LHCN-M2 (cell line): ENCODE measurements at regions not wholly inside any gene's neighbourhood (a gene's known extent, or its start where the extent isn't known, plus 50 kb on each side); places are given as distances from the start of the nearest gene placed in this dataset.
"Not testable (repeated sequence)": the region's sequence is repeated elsewhere in the genome, so short reads cannot be mapped to it uniquely, and the experiment has no call there.

Source experiments
- DNase-seq: peaks from one replicate; pipeline ENCODE4 v3.0.0-alpha.2; 2012; ENCODE audit warnings: low read depth

- no peak for DNase-seq
These were observed 99.3 kb upstream of the IGF1R start for GRCh38 chr15:98549003-98549402.

DNA sequence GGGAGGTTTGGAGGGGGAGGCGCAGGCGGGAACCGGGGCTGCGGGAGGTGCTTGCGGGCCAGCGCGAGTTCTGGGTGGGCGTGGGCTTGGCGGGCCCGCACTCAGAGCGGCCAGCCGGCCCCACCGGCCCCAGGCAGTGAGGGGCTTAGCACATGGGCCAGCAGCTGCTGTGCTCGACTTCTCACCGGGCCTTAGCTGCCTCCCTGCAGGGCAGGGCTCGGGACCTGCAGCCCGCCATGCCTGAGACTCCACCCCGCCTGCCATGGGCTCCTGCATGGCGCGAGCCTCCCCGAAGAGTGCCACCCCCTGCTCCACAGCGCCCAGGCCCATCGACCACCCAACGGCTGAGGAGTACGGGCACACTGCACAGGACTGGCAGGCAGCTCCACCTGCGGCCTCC lies 98.6 kb upstream of the IGF1R start:
- DNase-seq = no peak

DNA sequence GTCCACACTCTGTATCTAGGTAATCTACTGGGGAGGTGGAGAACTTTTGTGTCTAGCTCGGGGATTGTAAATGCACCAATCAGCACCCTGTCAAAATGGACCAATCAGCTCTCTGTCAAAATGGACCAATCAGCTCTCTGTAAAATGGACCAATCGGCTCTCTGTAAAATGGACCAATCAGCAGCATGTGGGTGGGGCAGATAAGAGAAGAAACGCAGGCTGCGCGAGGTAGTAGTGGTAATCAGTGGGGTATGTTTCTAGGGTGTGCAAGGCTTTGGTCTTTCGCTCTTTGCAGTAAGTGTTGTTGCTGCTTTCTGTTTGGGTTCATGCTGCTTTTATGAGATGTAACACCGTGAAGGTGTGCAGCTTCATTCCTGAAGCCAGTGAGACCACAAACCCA lies 98.0 kb upstream of the IGF1R start:
- not testable (repeated sequence) for DNase-seq

DNA sequence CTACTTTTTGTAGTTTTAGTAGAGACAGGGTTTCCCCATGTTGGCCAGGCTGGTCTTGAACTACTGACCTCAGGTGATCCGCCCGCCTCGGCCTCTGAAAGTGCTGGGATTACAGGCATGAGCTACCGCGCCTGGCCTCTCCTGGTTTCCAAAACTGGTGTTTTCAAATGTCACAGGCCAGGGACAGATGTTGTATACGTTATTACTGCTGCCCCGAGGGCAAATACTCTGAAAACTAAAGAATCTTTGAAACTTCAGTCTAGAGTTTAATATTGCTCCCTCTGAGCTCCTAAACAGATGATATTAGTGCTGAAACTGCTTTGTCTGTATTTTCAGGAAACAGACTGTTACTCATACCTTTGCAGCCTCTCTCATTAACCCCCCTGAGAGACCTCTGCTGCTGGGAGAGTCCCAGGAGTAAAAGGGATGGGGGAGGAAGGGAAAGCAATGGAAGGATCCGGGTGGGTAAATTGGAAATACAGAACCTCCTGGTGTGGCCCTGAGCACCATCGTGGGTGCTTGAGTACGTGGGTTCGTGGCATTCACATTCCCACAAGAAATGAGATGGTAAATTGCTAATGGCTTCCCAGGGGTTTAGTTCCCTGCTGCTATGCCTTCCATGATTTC lies 96.3 kb upstream of the IGF1R start:
- DNase-seq = no peak

DNA sequence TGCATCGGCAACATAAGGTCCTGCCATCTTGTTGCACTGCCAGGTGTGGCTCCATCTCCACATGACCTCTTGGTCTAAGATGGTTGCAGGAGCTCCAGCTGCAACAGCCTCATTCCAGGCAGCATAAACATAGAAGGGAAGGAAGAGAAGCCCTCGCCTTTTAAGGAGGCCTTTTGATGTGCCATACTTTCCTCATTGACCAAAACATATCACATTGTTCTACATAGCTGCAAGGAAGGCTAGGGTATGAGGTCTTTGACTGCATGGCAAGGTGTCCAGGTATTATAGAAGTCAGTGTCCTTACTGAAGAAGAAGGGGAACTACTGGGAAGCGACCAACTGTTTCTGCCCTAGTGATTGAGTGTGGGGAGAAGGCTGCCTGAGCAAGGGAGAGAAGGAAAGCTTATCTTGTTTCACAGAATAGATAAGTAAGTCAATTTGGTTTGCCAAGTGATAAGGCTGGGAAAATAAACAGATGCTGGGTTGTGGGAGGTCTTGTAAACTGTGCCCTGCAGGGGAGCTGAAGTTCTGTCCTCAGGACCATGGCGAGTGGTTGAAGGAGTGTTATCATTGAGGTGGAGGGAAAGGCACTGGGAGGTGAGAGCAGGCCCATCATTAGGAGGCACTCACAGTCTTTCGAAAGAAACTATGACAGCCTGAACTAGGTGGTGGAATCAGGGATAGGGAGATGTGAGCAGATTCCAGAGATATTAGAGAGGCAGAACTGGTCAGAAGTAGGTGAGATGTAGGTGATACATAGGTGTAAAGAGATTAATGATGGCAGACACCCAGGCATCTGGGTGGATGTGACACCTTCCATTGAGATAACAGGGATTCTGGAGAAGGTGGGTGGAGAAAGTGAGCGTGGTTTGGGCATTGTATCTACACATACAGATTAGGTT lies 93.8 kb upstream of the IGF1R start:
- no peak for DNase-seq

DNA sequence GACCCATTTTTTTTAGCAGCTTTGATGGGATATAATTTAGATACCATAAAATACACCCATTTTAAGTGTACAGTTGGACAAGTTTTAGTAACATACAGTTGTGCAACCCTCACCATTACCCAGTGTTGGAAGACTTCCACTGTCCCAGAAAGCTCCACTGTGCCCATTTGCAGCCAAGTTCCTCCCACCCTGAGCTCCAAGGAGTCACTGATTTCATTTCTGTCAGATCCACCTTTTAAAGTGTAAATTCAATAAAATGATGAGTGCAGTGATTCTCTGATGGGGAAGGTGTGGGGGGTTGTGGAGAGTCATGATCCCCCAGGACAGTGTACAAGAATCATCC lies 93.2 kb upstream of the IGF1R start:
- DNase-seq = no peak

GRCh38 chr15:98556321-98556720 lies 92.0 kb upstream of the IGF1R start:
- DNase-seq = no peak

GRCh38 chr15:98560338-98560737 lies 88.0 kb upstream of the IGF1R start:
- peak; percentile 42 for DNase-seq

DNA sequence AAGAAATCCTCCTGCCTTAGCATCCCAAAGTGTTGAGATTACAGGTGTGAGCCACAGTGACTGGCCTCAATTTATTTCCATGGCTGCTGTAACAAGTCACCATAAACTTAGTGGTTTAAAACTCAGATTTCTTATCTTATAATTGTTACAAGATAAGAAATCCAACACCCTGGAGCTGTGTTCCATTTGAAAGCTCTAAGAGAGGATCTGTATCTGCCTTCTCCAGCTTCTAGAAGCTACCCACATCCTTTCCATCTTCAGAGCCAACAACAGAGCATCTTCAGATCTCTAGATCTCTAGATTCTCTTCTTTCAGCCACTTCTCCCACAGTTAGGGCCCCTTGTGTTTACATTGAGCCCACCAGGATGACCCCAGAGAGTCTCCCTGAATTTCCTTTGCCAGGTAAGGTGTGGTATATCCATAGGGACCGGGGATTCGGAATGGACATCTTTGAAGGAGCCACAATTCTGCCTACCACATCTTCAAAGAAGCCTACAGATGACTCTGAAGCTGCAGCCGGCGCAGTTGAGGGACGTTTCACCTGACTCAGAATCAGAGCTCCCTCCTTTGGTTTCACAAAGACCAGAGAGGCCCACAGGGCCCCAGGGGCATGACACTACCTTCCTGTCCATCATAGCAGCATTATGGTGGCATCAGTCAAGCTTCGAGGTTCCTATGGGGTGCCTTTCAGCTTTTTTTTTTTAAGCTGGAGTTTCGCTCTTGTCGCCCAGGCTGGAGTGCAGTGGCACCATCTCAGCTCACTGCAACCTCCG lies 87.0 kb upstream of the IGF1R start:
- DNase-seq = no peak

- no peak for DNase-seq
These were observed 85.9 kb upstream of the IGF1R start for GRCh38 chr15:98562331-98562937.

- no peak for DNase-seq
These were observed 82.8 kb upstream of the IGF1R start for GRCh38 chr15:98565566-98565965.

- peak; percentile 88 for DNase-seq
These were observed 80.4 kb upstream of the IGF1R start for GRCh38 chr15:98567951-98568350.

DNA sequence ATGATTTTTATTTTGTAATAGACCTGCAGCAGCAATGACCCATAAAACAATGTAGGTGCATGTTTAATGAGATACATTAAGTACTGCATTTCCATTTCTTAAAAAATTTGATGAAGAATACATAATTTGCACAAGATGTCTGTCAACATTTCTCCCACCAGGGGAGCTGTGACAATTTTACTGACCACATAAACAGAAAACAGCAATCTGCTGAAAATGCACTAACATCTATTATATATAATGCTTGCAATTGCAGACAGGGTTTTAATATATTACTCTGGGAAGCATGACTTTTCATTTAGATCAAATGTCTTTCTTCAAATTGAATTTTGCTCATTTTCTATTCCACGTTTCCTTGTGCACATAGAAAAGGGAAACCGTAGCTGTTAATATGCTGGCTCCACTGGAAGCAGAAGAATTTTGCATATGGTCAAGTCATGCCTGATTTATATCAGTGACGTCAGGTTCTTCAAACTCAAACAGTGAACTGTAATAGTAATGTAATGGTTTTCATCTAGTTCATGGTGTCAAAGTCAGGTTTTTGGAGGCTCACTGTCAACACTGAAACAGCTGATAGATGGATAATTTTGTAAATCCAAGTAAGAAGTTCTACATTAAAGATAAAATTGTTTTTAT lies 79.8 kb upstream of the IGF1R start:
- peak; percentile 44 for DNase-seq

GRCh38 chr15:98570119-98570518 lies 78.2 kb upstream of the IGF1R start:
- no peak for DNase-seq

DNA sequence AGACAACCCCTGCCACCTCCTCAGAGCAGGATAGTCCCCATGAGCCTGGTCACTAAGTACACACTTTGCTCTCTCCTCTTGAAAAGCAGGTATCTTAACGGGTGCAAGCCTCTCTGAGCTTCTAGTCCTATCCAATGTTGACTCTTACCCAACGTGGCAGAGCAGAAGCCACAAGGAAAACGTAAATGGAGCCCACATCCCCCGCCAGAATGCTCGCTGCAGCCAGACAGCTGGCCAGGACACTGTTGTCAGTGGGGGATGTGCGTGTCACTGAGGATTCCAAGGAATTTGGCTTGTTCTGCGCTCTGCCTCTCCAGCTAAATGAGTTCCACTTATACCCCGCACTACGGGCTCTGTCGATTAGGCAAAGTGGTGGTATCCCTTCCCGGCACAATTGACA lies 67.8 kb upstream of the IGF1R start:
- DNase-seq = peak; percentile 62

DNA sequence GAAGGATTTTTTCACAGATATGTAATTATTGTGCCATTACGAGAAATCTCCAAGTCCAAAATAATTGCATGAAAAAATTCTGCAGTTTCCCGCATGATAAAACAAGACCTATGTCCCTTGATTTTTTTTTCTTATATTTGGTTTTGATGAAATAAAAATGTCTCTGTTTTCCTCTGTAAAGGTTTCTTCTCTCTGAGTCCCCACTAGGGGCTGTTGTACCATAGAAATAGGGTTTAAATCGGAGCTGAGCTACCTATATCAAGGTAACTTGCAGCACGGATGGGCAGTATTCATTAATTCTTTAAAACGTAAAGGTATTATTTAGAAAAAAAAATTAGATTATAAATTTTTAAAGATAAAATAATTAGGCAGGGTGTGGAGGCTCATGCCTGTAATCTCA lies 66.6 kb upstream of the IGF1R start:
- DNase-seq = no peak

- no peak for DNase-seq
These were observed 65.3 kb upstream of the IGF1R start for GRCh38 chr15:98582900-98583554.

DNA sequence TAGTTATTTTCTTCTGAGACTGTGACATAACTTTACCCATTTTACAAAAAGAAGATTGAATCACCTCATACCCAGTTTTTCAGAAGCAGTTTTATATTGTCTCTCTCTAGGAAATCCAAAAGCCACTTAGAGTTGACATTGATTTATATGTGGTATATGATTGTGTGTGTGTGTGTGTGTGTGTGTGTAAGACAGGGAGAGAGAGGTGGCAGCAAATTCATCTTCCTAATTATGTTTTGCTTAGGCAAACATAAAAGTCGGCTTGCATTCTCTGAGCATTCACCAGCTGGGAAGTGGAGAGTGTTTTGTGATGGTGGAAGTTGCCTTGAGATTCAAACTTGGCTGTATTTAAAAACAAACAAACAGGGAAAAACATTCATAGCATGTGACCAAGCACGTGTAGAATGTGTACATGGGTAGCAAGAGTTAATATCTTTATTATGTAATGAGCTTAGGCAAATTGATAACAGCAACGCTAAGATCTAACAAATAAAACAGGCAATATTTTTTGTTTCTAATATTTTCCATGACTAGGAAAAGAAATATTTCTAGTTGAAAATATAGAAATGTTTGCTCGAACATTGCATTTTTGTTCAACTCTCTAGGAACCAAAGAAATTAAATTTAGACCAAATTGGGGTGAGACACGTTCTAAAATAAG lies 64.4 kb upstream of the IGF1R start:
- no peak for DNase-seq

GRCh38 chr15:98586066-98586465 lies 62.3 kb upstream of the IGF1R start:
- DNase-seq = no peak

DNA sequence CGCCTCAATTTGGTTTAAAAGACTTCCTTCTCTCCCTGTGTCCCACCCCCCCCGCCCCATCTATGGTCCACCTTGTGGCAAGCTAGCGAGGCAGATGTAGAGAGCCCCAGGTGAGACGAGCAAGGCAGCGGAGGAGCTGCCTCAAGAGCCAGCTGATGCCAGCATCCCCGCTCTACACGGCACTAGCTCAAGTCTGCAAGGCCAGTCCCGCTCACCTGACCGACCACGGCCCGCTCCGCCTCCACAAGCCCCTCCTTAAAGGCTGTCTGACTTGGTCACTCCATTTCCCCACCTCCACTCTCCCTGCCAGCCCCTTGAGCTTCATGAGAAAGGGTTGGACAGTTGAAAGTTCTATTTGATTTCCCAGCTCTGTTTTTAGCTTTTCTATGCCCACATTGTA lies 56.2 kb upstream of the IGF1R start:
- DNase-seq = no peak

DNA sequence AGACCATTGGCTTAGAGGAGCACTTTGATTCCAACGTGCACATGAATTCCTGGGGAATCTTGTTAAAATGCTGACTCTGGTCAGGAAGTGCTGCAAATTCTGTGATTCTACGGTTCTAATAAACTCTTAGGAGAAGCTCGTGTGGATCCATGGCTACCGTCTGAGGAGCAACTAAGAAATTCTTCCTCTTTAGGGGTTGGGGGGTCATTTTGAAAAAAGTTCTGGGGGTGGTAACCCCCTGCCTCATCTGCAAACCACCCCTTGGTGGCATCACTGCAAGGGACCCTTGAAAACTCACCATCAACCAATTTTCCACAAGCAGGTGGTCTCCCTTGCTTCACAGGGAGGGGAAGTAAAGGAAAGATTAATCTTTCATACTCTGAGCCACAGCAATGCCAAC lies 52.2 kb upstream of the IGF1R start:
- DNase-seq = no peak
